Kidney epithelial cell (primary cell): ENCODE measurements at regions not wholly inside any gene's neighbourhood (a gene's known extent, or its start where the extent isn't known, plus 50 kb on each side); places are given as distances from the start of the nearest gene placed in this dataset.

ENCODE experiments used
- DNase-seq: peaks from one replicate; pipeline ENCODE4 v3.0.0-alpha.2; 2010; ENCODE audit warnings: low read depth
- H3K27me3 ChIP-seq: 2 replicates; pipeline ENCODE4 v1.6.0; 2011; ENCODE audit warnings: low read length; ENCODE audit not compliant: control insufficient read depth, insufficient read depth
- H3K36me3 ChIP-seq: 2 replicates; pipeline ENCODE4 v1.5.1; 2011; ENCODE audit warnings: low read length; ENCODE audit not compliant: control insufficient read depth, insufficient read depth
- H3K4me3 ChIP-seq: 2 replicates; pipeline ENCODE4 v1.5.1; 2011; ENCODE audit warnings: low read depth, mild to moderate bottlenecking, control low read depth, low read length
- CTCF ChIP-seq: IDR thresholded peaks from 2 replicates; pipeline ENCODE4 v1.5.1; 2011; ENCODE audit warnings: mild to moderate bottlenecking, moderate library complexity, low read length, control low read depth, inconsistent platforms; ENCODE audit not compliant: insufficient read depth, poor library complexity, severe bottlenecking

GRCh38 chr3:17841190-17841828 lies 98.9 kb upstream of the TBC1D5 start:
- Histone ChIP-seq H3K36me3 (no peaks in the 10 kb centered on the region), H3K27me3 (no peaks in the 10 kb centered on the region), H3K4me3 (no peak overlapping the region)
- TF ChIP-seq CTCF = peak; percentile 97
- no peak for DNase-seq

- H3K4me3 ChIP-seq = no peak overlapping the region
- no peak for TF ChIP-seq CTCF
- no peaks in the 10 kb centered on the region for H3K36me3 ChIP-seq
- DNase-seq = no peak
- no peaks in the 10 kb centered on the region for H3K27me3 ChIP-seq
Observed at GRCh38 chr3:17840651-17841050, 98.2 kb upstream of the TBC1D5 start.

GRCh38 chr3:17840126-17840525 lies 97.7 kb upstream of the TBC1D5 start:
- Histone ChIP-seq H3K27me3 (no peaks in the 10 kb centered on the region), H3K36me3 (no peaks in the 10 kb centered on the region), H3K4me3 (no peak overlapping the region)
- no peak for DNase-seq
- no peak for TF ChIP-seq CTCF

- H3K4me3 ChIP-seq = no peak overlapping the region
Observed at GRCh38 chr3:17836919-17837318, 94.5 kb upstream of the TBC1D5 start.

GRCh38 chr3:17836092-17836491 lies 93.7 kb upstream of the TBC1D5 start:
- no peaks in the 10 kb centered on the region for H3K36me3 ChIP-seq
- DNase-seq = no peak
- H3K4me3 ChIP-seq = no peak overlapping the region
- no peaks in the 10 kb centered on the region for H3K27me3 ChIP-seq
- TF ChIP-seq CTCF = no peak

More at GRCh38 chr3:17836919-17837318, 94.5 kb upstream of the TBC1D5 start:
- no peaks in the 10 kb centered on the region for H3K27me3 ChIP-seq
- H3K36me3 ChIP-seq = no peaks in the 10 kb centered on the region
- no peak for DNase-seq
- no peak for TF ChIP-seq CTCF

- TF ChIP-seq CTCF = no peak
- Histone ChIP-seq H3K4me3 (no peak overlapping the region), H3K27me3 (no peaks in the 10 kb centered on the region), H3K36me3 (no peaks in the 10 kb centered on the region)
- no peak for DNase-seq
Observed at GRCh38 chr3:17833786-17834559, 91.5 kb upstream of the TBC1D5 start.
